Endothelial cell of umbilical vein (primary cell): ENCODE measurements at regions not wholly inside any gene's neighbourhood (a gene's known extent, or its start where the extent isn't known, plus 50 kb on each side); places are given as distances from the start of the nearest gene placed in this dataset.

Experiments
- BruUV-seq: library from RNA; stranded (reverse); fragments of 400-500 nt; replicated peaks from 2 replicates; lab custom pipeline; 2021; lab: Mats Ljungman, UMichigan
- CTCF ChIA-PET: fragments of 300-600, 350-600 bp; sonication (Branson Sonifier 250); formaldehyde crosslinking; loops from one replicate; lab custom pipeline; 2021; ENCODE audit warnings: antibody characterized with exemption, inconsistent platforms; lab: Charles Lee
- POLR2A ChIA-PET: fragments of 300-600, 350-600 bp; sonication (Branson Sonifier 250); formaldehyde crosslinking; loops from one replicate; lab custom pipeline; 2021; ENCODE audit warnings: antibody characterized with exemption, inconsistent platforms; lab: Charles Lee
- DNase-seq: peaks from one replicate; pipeline ENCODE4 v3.0.0-alpha.2; 2011; ENCODE audit warnings: low read depth, low spot score
- FAIRE-seq: peaks from 2 replicates; lab custom pipeline; 2011; peaks lifted over from hg19 to GRCh38; lab: Jason Lieb, UNC
- H2AFZ ChIP-seq: 2 replicates; pipeline ENCODE4 v1.6.0; 2012; ENCODE audit warnings: low read depth, low read length, control low read depth, inconsistent platforms
- H3K27ac ChIP-seq: 2 replicates; pipeline ENCODE4 v1.5.1; 2011; ENCODE audit warnings: low read depth, mild to moderate bottlenecking, control low read depth, low read length, moderate library complexity; ENCODE audit not compliant: insufficient read depth
- H3K27me3 ChIP-seq, 2 experiments: 2 replicates each; pipeline versions ENCODE4 v1.6.0 to v1.6.1; 2011; ENCODE audit warnings: low read length in 2 of 2, mixed read lengths in 1 of 2; ENCODE audit not compliant: control insufficient read depth in 2 of 2, insufficient read depth in 2 of 2
- H3K36me3 ChIP-seq, 2 experiments: 2 replicates in 1 of 2; 3 replicates in 1 of 2; pipeline ENCODE4 v1.5.1; 2011; ENCODE audit warnings: low read length in 2 of 2, mild to moderate bottlenecking in 1 of 2, moderate library complexity in 1 of 2; ENCODE audit not compliant: control insufficient read depth in 2 of 2, insufficient read depth in 2 of 2; ENCODE audit errors: extremely low read depth in 1 of 2
- H3K4me1 ChIP-seq: 3 replicates; pipeline ENCODE4 v1.5.1; 2011; ENCODE audit warnings: mild to moderate bottlenecking, low read length; ENCODE audit not compliant: control insufficient read depth, insufficient read depth; ENCODE audit errors: extremely low read depth
- H3K4me2 ChIP-seq: 2 replicates; pipeline ENCODE4 v1.6.1; 2011; ENCODE audit warnings: low read length, control low read depth, mixed read lengths; ENCODE audit not compliant: insufficient read depth
- H3K4me3 ChIP-seq, 3 experiments: fragments of 200-600 bp in 1 of 3; sonication (generic), shearing (Covaris generic) in 1 of 3; replicated peaks in 1 of 3; 2 replicates each; pipeline ENCODE4 v1.5.1; 2011 to 2016; ENCODE audit warnings: control low read depth in 3 of 3, low read length in 3 of 3, mild to moderate bottlenecking in 2 of 3, inconsistent platforms in 1 of 3, low read depth in 1 of 3, moderate library complexity in 1 of 3; ENCODE audit not compliant: insufficient read depth in 1 of 3
- H3K79me2 ChIP-seq: 2 replicates; pipeline ENCODE4 v1.6.0; 2012; ENCODE audit warnings: low read length, inconsistent platforms; ENCODE audit not compliant: control insufficient read depth, insufficient read depth
- H3K9ac ChIP-seq: replicated peaks from 2 replicates; pipeline ENCODE3; 2011; ENCODE audit warnings: low read length, control low read depth; ENCODE audit not compliant: insufficient read depth; ENCODE audit errors: extremely low read depth
- H3K9me1 ChIP-seq: replicated peaks from 3 replicates; pipeline ENCODE4 v1.6.0; 2011; ENCODE audit warnings: mild to moderate bottlenecking, low read length; ENCODE audit not compliant: control insufficient read depth, insufficient read depth; ENCODE audit errors: extremely low read depth
- H3K9me3 ChIP-seq: replicated peaks from 2 replicates; pipeline ENCODE4 v1.5.1; 2012; ENCODE audit warnings: low read length, inconsistent platforms; ENCODE audit not compliant: control insufficient read depth, insufficient read depth
- H4K20me1 ChIP-seq: replicated peaks from 2 replicates; pipeline ENCODE3; 2011; ENCODE audit warnings: mild to moderate bottlenecking, low read length; ENCODE audit not compliant: control insufficient read depth, insufficient read depth; ENCODE audit errors: extremely low read depth
- EZH2 ChIP-seq: IDR thresholded peaks from 2 replicates; pipeline ENCODE4 v1.6.1; 2012; ENCODE audit warnings: borderline replicate concordance, low read depth, mild to moderate bottlenecking, moderate library complexity, low read length, inconsistent platforms; ENCODE audit not compliant: severe bottlenecking
- JUN ChIP-seq: IDR thresholded peaks from 2 replicates; pipeline ENCODE4 v1.6.1; 2011; ENCODE audit warnings: borderline replicate concordance, low read depth; ENCODE audit not compliant: insufficient read length, insufficient read depth
- MYC ChIP-seq: IDR thresholded peaks from one replicate; pipeline ENCODE4 v1.6.1; 2011; ENCODE audit warnings: mild to moderate bottlenecking, low read depth, low read length
- POLR2A ChIP-seq: IDR thresholded peaks from 2 replicates; pipeline ENCODE4 v1.6.1; 2012; ENCODE audit warnings: low read depth, mild to moderate bottlenecking, control low read depth, low read length
- POLR2AphosphoS5 ChIP-seq: IDR thresholded peaks from 2 replicates; pipeline ENCODE4 v1.6.1; 2012; ENCODE audit warnings: low read depth, mild to moderate bottlenecking, control low read depth, low read length, moderate library complexity; ENCODE audit not compliant: insufficient read depth
- dilution Hi-C: fragments of 300-500 bp; cut with MboI; formaldehyde crosslinking; loops from one replicate; pipeline ENCODE4 v1.15.0; 2019; ENCODE audit warnings: low sequenced_read_pairs; ENCODE audit not compliant: extremely low pct_ligation_motif_present
- intact Hi-C: fragments of 100-400 bp; cut with micrococcal nuclease; formaldehyde crosslinking; loops from one replicate; pipeline ENCODE4 v1.10.0; 2022

- H3K4me1 ChIP-seq = no peaks in the 10 kb centered on the region
- H3K79me2 ChIP-seq = no peaks in the 10 kb centered on the region
- no peak overlapping the region for H3K4me3 ChIP-seq
- H3K27ac ChIP-seq = no peak overlapping the region
- no peak overlapping the region for H3K4me2 ChIP-seq
- no peaks in the 10 kb centered on the region for H3K9me3 ChIP-seq
- no peak overlapping the region for H3K9ac ChIP-seq
- BruUV-seq = no TSS peak
- ChIA-PET CTCF (no interaction called here), POLR2A (no interaction called here)
- H3K27me3 ChIP-seq = no peaks in the 10 kb centered on the region
- no peaks in the 10 kb centered on the region for H3K9me1 ChIP-seq
- intact Hi-C loops = no loop called here
- H4K20me1 ChIP-seq = no peaks in the 10 kb centered on the region
- no peak for TF ChIP-seq POLR2AphosphoS5
- no peaks in the 10 kb centered on the region for H3K36me3 ChIP-seq
- FAIRE-seq (no peak), DNase-seq (no peak)
- dilution Hi-C loops = no loop called here
- no peak overlapping the region for H2AFZ ChIP-seq
These were observed 225.2 kb upstream of the TSHZ3 start for GRCh38 chr19:31574251-31574973.

DNA sequence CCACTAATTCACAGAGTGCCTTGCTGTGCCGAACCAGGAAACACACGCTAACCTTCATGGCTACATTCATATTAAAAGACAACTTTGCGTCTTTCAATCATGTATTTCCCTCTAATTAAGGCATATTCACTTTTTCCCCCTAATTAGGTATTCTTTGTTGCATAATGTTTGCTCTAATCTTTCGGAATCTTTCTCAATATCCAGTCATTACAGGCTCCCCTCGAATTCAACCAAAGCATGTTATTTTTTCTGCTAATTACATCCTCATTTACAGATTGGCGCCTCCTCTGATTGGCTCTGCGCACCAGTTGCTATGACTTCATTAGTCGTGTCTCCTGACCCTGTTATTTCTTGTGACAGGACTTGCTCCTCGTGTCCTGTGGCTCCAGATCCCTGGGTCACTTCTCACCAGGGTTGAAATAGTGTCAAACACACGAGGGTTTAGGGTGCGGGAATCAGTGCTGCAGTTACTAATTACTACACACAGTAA lies 226.7 kb upstream of the TSHZ3 start:
- no TSS peak for BruUV-seq
- dilution Hi-C loops = no loop called here

More for the DNA sequence above, 226.7 kb upstream of the TSHZ3 start:
- Histone ChIP-seq H3K9me1 (no peaks in the 10 kb centered on the region), H3K36me3 (no peaks in the 10 kb centered on the region), H2AFZ (no peak overlapping the region), H3K9ac (no peak overlapping the region), H3K4me2 (no peak overlapping the region), H3K4me3 (no peak overlapping the region), H3K27ac (no peak overlapping the region), H3K27me3 (no peaks in the 10 kb centered on the region), H3K79me2 (no peaks in the 10 kb centered on the region), H3K9me3 (no peaks in the 10 kb centered on the region), H3K4me1 (no peaks in the 10 kb centered on the region), H4K20me1 (no peaks in the 10 kb centered on the region)
- intact Hi-C loops = no loop called here
- no peak for TF ChIP-seq POLR2A
- TF ChIP-seq EZH2 = no peak
- no peak for TF ChIP-seq JUN
- no peak for TF ChIP-seq MYC
- POLR2A ChIA-PET = no interaction called here
- CTCF ChIA-PET = no interaction called here
- no peak for FAIRE-seq
- DNase-seq = no peak
